ENCODE measurements at regions not wholly inside any gene's neighbourhood (a gene's known extent, or its start where the extent isn't known, plus 50 kb on each side); places are given as distances from the start of the nearest gene placed in this dataset.

DNA sequence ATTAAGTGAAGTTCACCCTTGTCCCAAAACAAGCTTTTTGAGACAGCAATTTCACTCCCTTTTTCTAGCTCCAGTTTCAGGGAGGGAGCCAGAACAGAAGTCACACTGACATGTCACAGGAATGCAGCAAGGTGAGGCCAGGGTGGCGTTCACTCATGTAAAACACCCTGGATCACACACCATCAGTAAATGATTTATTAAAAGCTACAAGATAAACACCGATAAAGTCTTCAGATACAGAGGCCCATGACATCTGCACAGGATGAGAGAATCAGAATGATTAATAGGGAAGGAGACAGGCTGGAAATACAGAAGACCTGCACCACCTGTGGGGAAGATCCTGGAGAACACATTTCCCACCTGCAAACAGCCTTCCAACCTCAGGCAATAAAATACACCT, 77.5 kb upstream of the DYNLRB2 start:
- TF ChIP-seq, protein P1, sequence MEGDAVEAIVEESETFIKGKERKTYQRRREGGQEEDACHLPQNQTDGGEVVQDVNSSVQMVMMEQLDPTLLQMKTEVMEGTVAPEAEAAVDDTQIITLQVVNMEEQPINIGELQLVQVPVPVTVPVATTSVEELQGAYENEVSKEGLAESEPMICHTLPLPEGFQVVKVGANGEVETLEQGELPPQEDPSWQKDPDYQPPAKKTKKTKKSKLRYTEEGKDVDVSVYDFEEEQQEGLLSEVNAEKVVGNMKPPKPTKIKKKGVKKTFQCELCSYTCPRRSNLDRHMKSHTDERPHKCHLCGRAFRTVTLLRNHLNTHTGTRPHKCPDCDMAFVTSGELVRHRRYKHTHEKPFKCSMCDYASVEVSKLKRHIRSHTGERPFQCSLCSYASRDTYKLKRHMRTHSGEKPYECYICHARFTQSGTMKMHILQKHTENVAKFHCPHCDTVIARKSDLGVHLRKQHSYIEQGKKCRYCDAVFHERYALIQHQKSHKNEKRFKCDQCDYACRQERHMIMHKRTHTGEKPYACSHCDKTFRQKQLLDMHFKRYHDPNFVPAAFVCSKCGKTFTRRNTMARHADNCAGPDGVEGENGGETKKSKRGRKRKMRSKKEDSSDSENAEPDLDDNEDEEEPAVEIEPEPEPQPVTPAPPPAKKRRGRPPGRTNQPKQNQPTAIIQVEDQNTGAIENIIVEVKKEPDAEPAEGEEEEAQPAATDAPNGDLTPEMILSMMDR (IDR thresholded peaks at IDR 0.05; ENCODE audit: low read depth, low read length, poor library complexity, severe bottlenecking): no peak
- no peak for TF ChIP-seq EZH2phosphoT487 (IDR thresholded peaks at IDR 0.05; ENCODE audit: borderline replicate concordance, low read length)

Measured in DOHH2 (cell line).